Adrenal gland (tissue), 9 donors: ENCODE measurements at regions not wholly inside any gene's neighbourhood (a gene's known extent, or its start where the extent isn't known, plus 50 kb on each side); places are given as distances from the start of the nearest gene placed in this dataset.

Source experiments
- DNase-seq, 7 donors: peaks; one replicate each; pipeline ENCODE4 v3.0.0-alpha.2; 2019 to 2020
- H3K27ac ChIP-seq, 5 donors: fragments of 200-600 bp; sonication (generic) in 4 of 5; 1 replicate in 3 of 5; 2 replicates in 2 of 5; pipeline versions ENCODE4 v1.5.1 to v1.8.0; 2016 to 2020; ENCODE audit warnings: mild to moderate bottlenecking in 1 of 5
- H3K27me3 ChIP-seq: fragments of 200-600 bp; 2 replicates; pipeline ENCODE4 v1.8.0; 2021
- H3K36me3 ChIP-seq, 2 donors: fragments of 200-600 bp; replicated peaks in 1 of 2; 1 replicate in 1 of 2; 2 replicates in 1 of 2; pipeline versions ENCODE4 v1.5.1 to v1.8.0; 2018 to 2022
- H3K4me1 ChIP-seq, 2 donors: fragments of 200-600 bp; replicated peaks in 1 of 2; 1 replicate in 1 of 2; 2 replicates in 1 of 2; pipeline versions ENCODE4 v1.5.1 to v1.8.0; 2018 to 2021
- H3K4me3 ChIP-seq, 4 donors: fragments of 200-600 bp; sonication (generic) in 3 of 4; one replicate each; pipeline ENCODE4 v1.5.1; 2016 to 2018
- H3K9me3 ChIP-seq, 3 donors: fragments of 200-600 bp; sonication (generic) in 1 of 3; replicated peaks in 1 of 3; 1 replicate in 2 of 3; 2 replicates in 1 of 3; pipeline versions ENCODE4 v1.5.1 to v1.8.0; 2016 to 2021
- POLR2A ChIP-seq, 2 donors: fragments of 450-650 bp; IDR thresholded peaks; one replicate each; pipeline ENCODE4 v1.6.1; 2017; ENCODE audit warnings: antibody characterized with exemption in 2 of 2, mild to moderate bottlenecking in 2 of 2, moderate library complexity in 1 of 2
- WGBS, 4 donors: extraction: QIAGEN DNeasy Blood & Tissue Kit in 2 of 4; methylation state at CpG; one replicate each; pipeline versions ENCODE4 v1.1.5 to v1.1.7; 2013 to 2017; 5-methylcytosine and 5-hydroxymethylcytosine counted together
- intact Hi-C, 2 donors: fragments of 100-400 bp; cut with DNase I; formaldehyde crosslinking; loops; one replicate each; pipeline versions ENCODE4 v1.14.1 to v1.15.0; 2022 to 2023
- TF ChIP-seq, protein P1 (sequence below), 6 experiments: fragments of 450-650 bp in 4 of 6; fragments of 200-600 bp in 2 of 6; sonication (generic) in 1 of 6; IDR thresholded peaks; 1 replicate in 5 of 6; 2 replicates in 1 of 6; pipeline versions ENCODE4 v1.5.1 to v1.8.0; 2016 to 2021; ENCODE audit warnings: antibody characterized with exemption in 6 of 6, mild to moderate bottlenecking in 2 of 6, moderate library complexity in 1 of 6
- donor health status: healthy with polysubstance abuse.
- donor health status: Bipolar disorder and iron deficiency.
- donor health status: DM: yes; HTN: yes; CAD: no.
- donor health status: DM: no; HTN: no; CAD: no.
- donor health status: DM: no; HTN: no; CAD: no.

- TF ChIP-seq POLR2A (IDR thresholded peaks at IDR 0.05) = no peak
- TF ChIP-seq, protein P1, sequence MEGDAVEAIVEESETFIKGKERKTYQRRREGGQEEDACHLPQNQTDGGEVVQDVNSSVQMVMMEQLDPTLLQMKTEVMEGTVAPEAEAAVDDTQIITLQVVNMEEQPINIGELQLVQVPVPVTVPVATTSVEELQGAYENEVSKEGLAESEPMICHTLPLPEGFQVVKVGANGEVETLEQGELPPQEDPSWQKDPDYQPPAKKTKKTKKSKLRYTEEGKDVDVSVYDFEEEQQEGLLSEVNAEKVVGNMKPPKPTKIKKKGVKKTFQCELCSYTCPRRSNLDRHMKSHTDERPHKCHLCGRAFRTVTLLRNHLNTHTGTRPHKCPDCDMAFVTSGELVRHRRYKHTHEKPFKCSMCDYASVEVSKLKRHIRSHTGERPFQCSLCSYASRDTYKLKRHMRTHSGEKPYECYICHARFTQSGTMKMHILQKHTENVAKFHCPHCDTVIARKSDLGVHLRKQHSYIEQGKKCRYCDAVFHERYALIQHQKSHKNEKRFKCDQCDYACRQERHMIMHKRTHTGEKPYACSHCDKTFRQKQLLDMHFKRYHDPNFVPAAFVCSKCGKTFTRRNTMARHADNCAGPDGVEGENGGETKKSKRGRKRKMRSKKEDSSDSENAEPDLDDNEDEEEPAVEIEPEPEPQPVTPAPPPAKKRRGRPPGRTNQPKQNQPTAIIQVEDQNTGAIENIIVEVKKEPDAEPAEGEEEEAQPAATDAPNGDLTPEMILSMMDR (IDR thresholded peaks at IDR 0.05) = no peak
- intact Hi-C loops = no loop called here
- H3K27me3 ChIP-seq = no peaks in the 10 kb centered on the region
- no peak overlapping the region for H3K27ac ChIP-seq
- no peak overlapping the region for H3K4me3 ChIP-seq
- H3K9me3 ChIP-seq = no peaks in the 10 kb centered on the region
- WGBS, 4 donors = 53 to 82% (median 65%) methylated on average over 5 of the region's 5 CpGs
- no peak for DNase-seq
- H3K36me3 ChIP-seq = no peaks in the 10 kb centered on the region
- H3K4me1 ChIP-seq = peaks cover 0 to 4% of the 10 kb centered on the region in 2 donors
Observed at GRCh38 chr2:133780997-133781513, 212.8 kb upstream of the NCKAP5 start.

GRCh38 chr2:133787207-133787606 lies 218.9 kb upstream of the NCKAP5 start:
- no peaks in the 10 kb centered on the region for H3K4me1 ChIP-seq
- H3K27ac ChIP-seq = no peak overlapping the region
- no peak overlapping the region for H3K4me3 ChIP-seq
- H3K27me3 ChIP-seq = no peaks in the 10 kb centered on the region
- intact Hi-C loops = no loop called here
- TF ChIP-seq POLR2A (IDR thresholded peaks at IDR 0.05) = no peak
- TF ChIP-seq, protein P1 (IDR thresholded peaks at IDR 0.05) = no peak
- no peaks in the 10 kb centered on the region for H3K36me3 ChIP-seq
- no peaks in the 10 kb centered on the region for H3K9me3 ChIP-seq
- no peak for DNase-seq

- no peaks in the 10 kb centered on the region for H3K36me3 ChIP-seq
- no peak overlapping the region for H3K4me3 ChIP-seq
- intact Hi-C loops = no loop called here
- no peak for DNase-seq
- 89 to 95% (median 91%) methylated on average over 3 of the region's 3 CpGs for WGBS, 4 donors
- TF ChIP-seq, protein P1 (IDR thresholded peaks at IDR 0.05) = no peak
- TF ChIP-seq POLR2A (IDR thresholded peaks at IDR 0.05) = no peak
- no peak overlapping the region for H3K27ac ChIP-seq
- no peaks in the 10 kb centered on the region for H3K9me3 ChIP-seq
- H3K4me1 ChIP-seq = no peaks in the 10 kb centered on the region
- no peaks in the 10 kb centered on the region for H3K27me3 ChIP-seq
Observed at GRCh38 chr2:133787651-133788050, 219.4 kb upstream of the NCKAP5 start.

GRCh38 chr2:133788386-133788785 lies 220.1 kb upstream of the NCKAP5 start:
- no peak for DNase-seq
- intact Hi-C loops = no loop called here
- Histone ChIP-seq H3K4me3 (no peak overlapping the region), H3K27me3 (no peaks in the 10 kb centered on the region), H3K9me3 (no peaks in the 10 kb centered on the region), H3K4me1 (no peaks in the 10 kb centered on the region), H3K36me3 (no peaks in the 10 kb centered on the region), H3K27ac (no peak overlapping the region)
- TF ChIP-seq, protein P1 (IDR thresholded peaks at IDR 0.05) = no peak
- no peak for TF ChIP-seq POLR2A (IDR thresholded peaks at IDR 0.05)
- WGBS, 4 donors = 26 to 38% (median 35%) methylated on average over 1 of the region's 1 CpG; no CpG with 5 or more reads in 1 of the 4 donors
